ENCODE measurements at regions not wholly inside any gene's neighbourhood (a gene's known extent, or its start where the extent isn't known, plus 50 kb on each side); places are given as distances from the start of the nearest gene placed in this dataset.

GRCh38 chr18:2223849-2224248 lies 347.5 kb downstream of the METTL4 start:
- TF ChIP-seq EZH2phosphoT487 (IDR thresholded peaks at IDR 0.05; ENCODE audit: insufficient read depth, low read depth) (no peak), EZH2 (IDR thresholded peaks at IDR 0.05; ENCODE audit: insufficient read depth, poor library complexity, severe bottlenecking) (no peak)
